H1 (cell line): ENCODE measurements at regions not wholly inside any gene's neighbourhood (a gene's known extent, or its start where the extent isn't known, plus 50 kb on each side); places are given as distances from the start of the nearest gene placed in this dataset.

Source experiments
- CTCF ChIA-PET: fragments of 300-600 bp; sonication (Branson Sonifier 250); formaldehyde crosslinking; loops from one replicate; lab custom pipeline; 2021; ENCODE audit not compliant: partially characterized antibody; lab: Charles Lee
- POLR2A ChIA-PET: fragments of 300-600 bp; sonication (Branson Sonifier 250); formaldehyde crosslinking; loops from one replicate; lab custom pipeline; 2021; ENCODE audit warnings: inconsistent platforms; ENCODE audit not compliant: partially characterized antibody; lab: Charles Lee
- DNase-seq, 2 experiments: peaks; one replicate each; pipeline versions ENCODE4 v3.0.0 to v3.0.0-alpha.2; 2010 to 2022; ENCODE audit warnings: low spot score in 2 of 2, low read depth in 1 of 2, mixed read lengths in 1 of 2
- FAIRE-seq: peaks from 2 replicates; lab custom pipeline; 2011; peaks lifted over from hg19 to GRCh38; lab: Jason Lieb, UNC
- H2AFZ ChIP-seq: 2 replicates; pipeline ENCODE4 v1.8.1; 2012; ENCODE audit warnings: low read length, inconsistent platforms
- H2AK5ac ChIP-seq: 2 replicates; pipeline ENCODE4 v1.6.1; 2013; ENCODE audit warnings: low read depth, low read length
- H2BK120ac ChIP-seq: replicated peaks from 2 replicates; pipeline ENCODE3; 2013; ENCODE audit warnings: low read depth, low read length, inconsistent platforms
- H2BK12ac ChIP-seq: 2 replicates; pipeline ENCODE4 v1.6.1; 2013; ENCODE audit warnings: low read depth, low read length
- H2BK15ac ChIP-seq: 2 replicates; pipeline ENCODE4 v1.6.1; 2013; ENCODE audit warnings: low read length
- H2BK20ac ChIP-seq: 2 replicates; pipeline ENCODE4 v1.6.1; 2013; ENCODE audit warnings: low read length
- H2BK5ac ChIP-seq: 2 replicates; pipeline ENCODE4 v1.6.1; 2013; ENCODE audit warnings: low read depth, low read length
- H3K14ac ChIP-seq: 2 replicates; pipeline ENCODE4 v1.6.1; 2013; ENCODE audit warnings: inconsistent platforms; ENCODE audit not compliant: insufficient read length
- H3K18ac ChIP-seq: 2 replicates; pipeline ENCODE4 v1.6.1; 2013; ENCODE audit warnings: low read length; ENCODE audit errors: extremely low read depth
- H3K23ac ChIP-seq: 2 replicates; pipeline ENCODE4 v1.6.1; 2013; ENCODE audit warnings: inconsistent platforms; ENCODE audit not compliant: insufficient read length
- H3K23me2 ChIP-seq: 2 replicates; pipeline ENCODE4 v1.6.1; 2013; ENCODE audit warnings: low read depth, low read length
- H3K27ac ChIP-seq: 2 replicates; pipeline ENCODE4 v1.6.1; 2011; ENCODE audit warnings: low read depth, low read length, inconsistent platforms
- H3K27me3 ChIP-seq, 4 experiments: replicated peaks in 1 of 4; 1 replicate in 1 of 4; 2 replicates in 3 of 4; pipeline versions ENCODE4 v1.6.1 to v1.8.1; 2011 to 2013; ENCODE audit warnings: low read length in 3 of 4, mild to moderate bottlenecking in 3 of 4, inconsistent platforms in 2 of 4, mixed read lengths in 2 of 4, moderate library complexity in 1 of 4; ENCODE audit not compliant: control insufficient read depth in 3 of 4, insufficient read depth in 3 of 4; ENCODE audit errors: extremely low read depth in 1 of 4
- H3K36me3 ChIP-seq, 4 experiments: 2 replicates each; pipeline versions ENCODE4 v1.6.1 to v1.8.1; 2011 to 2013; ENCODE audit warnings: mild to moderate bottlenecking in 4 of 4, low read length in 3 of 4, moderate library complexity in 2 of 4, control low read depth in 1 of 4, inconsistent platforms in 1 of 4; ENCODE audit not compliant: insufficient read depth in 4 of 4, control insufficient read depth in 2 of 4
- H3K4ac ChIP-seq: replicated peaks from 2 replicates; pipeline ENCODE3; 2013; ENCODE audit warnings: low read length, low read depth, mixed read lengths, inconsistent platforms; ENCODE audit not compliant: insufficient read length
- H3K4me1 ChIP-seq, 4 experiments: replicated peaks in 1 of 4; 1 replicate in 1 of 4; 2 replicates in 3 of 4; pipeline versions ENCODE4 v1.6.1 to v1.8.1; 2011 to 2013; ENCODE audit warnings: low read length in 3 of 4, inconsistent platforms in 2 of 4, mixed read lengths in 1 of 4; ENCODE audit not compliant: insufficient read depth in 4 of 4, control insufficient read depth in 3 of 4
- H3K4me2 ChIP-seq, 2 experiments: 2 replicates each; pipeline versions ENCODE4 v1.6.1 to v1.8.1; 2011 to 2013; ENCODE audit warnings: low read depth in 2 of 2, low read length in 2 of 2, control low read depth in 1 of 2, inconsistent platforms in 1 of 2, mild to moderate bottlenecking in 1 of 2; ENCODE audit not compliant: insufficient read depth in 1 of 2
- H3K4me3 ChIP-seq, 4 experiments: fragments of 200-600, 300-600 bp in 1 of 4; sonication (generic), shearing (Covaris generic), sonication (Bioruptor Twin) in 1 of 4; 2 replicates each; pipeline versions ENCODE4 v1.5.1 to v1.8.1; 2011 to 2016; ENCODE audit warnings: low read length in 4 of 4, low read depth in 3 of 4, control low read depth in 2 of 4, inconsistent platforms in 2 of 4, mild to moderate bottlenecking in 2 of 4, mixed read lengths in 1 of 4, moderate library complexity in 1 of 4; ENCODE audit not compliant: insufficient read depth in 2 of 4; ENCODE audit errors: extremely low read depth in 1 of 4
- H3K56ac ChIP-seq: replicated peaks from 2 replicates; pipeline ENCODE3; 2013; ENCODE audit warnings: low read depth, mild to moderate bottlenecking, mixed read lengths, low read length, inconsistent platforms; ENCODE audit not compliant: insufficient read length
- H3K79me1 ChIP-seq: 2 replicates; pipeline ENCODE4 v1.6.1; 2013; ENCODE audit warnings: low read depth, low read length, control low read depth
- H3K79me2 ChIP-seq, 2 experiments: 2 replicates each; pipeline versions ENCODE4 v1.6.1 to v1.8.1; 2012 to 2013; ENCODE audit warnings: low read length in 2 of 2, mild to moderate bottlenecking in 2 of 2, inconsistent platforms in 1 of 2; ENCODE audit not compliant: insufficient read depth in 2 of 2, control insufficient read depth in 1 of 2
- H3K9ac ChIP-seq, 4 experiments: replicated peaks in 1 of 4; 1 replicate in 1 of 4; 2 replicates in 3 of 4; pipeline versions ENCODE4 v1.6.1 to v1.8.1; 2011 to 2013; ENCODE audit warnings: low read depth in 3 of 4, low read length in 3 of 4, control low read depth in 2 of 4, mild to moderate bottlenecking in 2 of 4, moderate library complexity in 2 of 4, inconsistent platforms in 1 of 4; ENCODE audit errors: extremely low read depth in 1 of 4
- H3K9me3 ChIP-seq, 2 experiments: 2 replicates each; pipeline versions ENCODE4 v1.6.1 to v1.8.1; 2012 to 2013; ENCODE audit warnings: mild to moderate bottlenecking in 2 of 2, moderate library complexity in 2 of 2, control low read depth in 1 of 2, inconsistent platforms in 1 of 2, low read depth in 1 of 2, low read length in 1 of 2, mixed read lengths in 1 of 2; ENCODE audit not compliant: insufficient read depth in 2 of 2
- H4K20me1 ChIP-seq, 2 experiments: replicated peaks in 1 of 2; 2 replicates each; pipeline versions ENCODE3 to v1.8.1; 2011 to 2013; ENCODE audit warnings: inconsistent platforms in 2 of 2, low read length in 2 of 2, mild to moderate bottlenecking in 1 of 2; ENCODE audit not compliant: insufficient read depth in 2 of 2, control insufficient read depth in 1 of 2
- H4K5ac ChIP-seq: 2 replicates; pipeline ENCODE4 v1.6.1; 2013; ENCODE audit warnings: low read length, low read depth, mixed read lengths, inconsistent platforms; ENCODE audit not compliant: insufficient read length
- H4K8ac ChIP-seq: 2 replicates; pipeline ENCODE4 v1.8.0; 2013; ENCODE audit warnings: mild to moderate bottlenecking, moderate library complexity, low read length, inconsistent platforms; ENCODE audit not compliant: insufficient read depth; ENCODE audit errors: extremely low read depth
- H4K91ac ChIP-seq: replicated peaks from 2 replicates; pipeline ENCODE3; 2013; ENCODE audit warnings: low read length, mixed read lengths, inconsistent platforms; ENCODE audit not compliant: insufficient read length
- BRCA1 ChIP-seq: IDR thresholded peaks from 2 replicates; pipeline ENCODE4 v1.6.1; 2012; ENCODE audit warnings: low read depth, low read length, improper control_type of control experiment
- CTBP2 ChIP-seq: IDR thresholded peaks from 2 replicates; pipeline ENCODE4 v1.7.0; 2011; ENCODE audit warnings: borderline replicate concordance, mild to moderate bottlenecking, moderate library complexity, mixed read lengths, low read length; ENCODE audit not compliant: insufficient read depth, insufficient read length
- E2F6 ChIP-seq: IDR thresholded peaks from 2 replicates; pipeline ENCODE4 v1.6.1; 2012; ENCODE audit warnings: inconsistent platforms
- GABPA ChIP-seq: IDR thresholded peaks from 2 replicates; pipeline ENCODE4 v1.6.1; 2011; ENCODE audit warnings: mild to moderate bottlenecking, low read length, moderate library complexity, borderline replicate concordance; ENCODE audit not compliant: insufficient read depth
- HDAC2 ChIP-seq, 2 experiments: fragments of 300-600 bp in 1 of 2; sonication (generic) in 1 of 2; IDR thresholded peaks; 2 replicates each; pipeline ENCODE4 v1.6.1; 2011 to 2012; ENCODE audit warnings: low read depth in 2 of 2, low read length in 2 of 2, mild to moderate bottlenecking in 2 of 2, moderate library complexity in 2 of 2, borderline replicate concordance in 1 of 2, inconsistent platforms in 1 of 2
- SAP30 ChIP-seq: fragments of 300-600 bp; sonication (generic); IDR thresholded peaks from 2 replicates; pipeline ENCODE4 v1.7.1; 2012; ENCODE audit warnings: low read length, moderate library complexity, mild to moderate bottlenecking, inconsistent platforms; ENCODE audit not compliant: insufficient read depth, insufficient replicate concordance
- TBP ChIP-seq: IDR thresholded peaks from 2 replicates; pipeline ENCODE4 v1.6.1; 2011; ENCODE audit warnings: low read depth, low read length, improper control_type of control experiment
- YY1 ChIP-seq: IDR thresholded peaks from 2 replicates; pipeline ENCODE4 v1.6.1; 2011; ENCODE audit warnings: low read depth, mild to moderate bottlenecking, low read length
- WGBS, 2 experiments: shearing (Covaris generic) in 1 of 2; methylation state at CpG; one replicate each; pipeline versions ENCODE4 v1.1.6 to v1.1.7; 2013 to 2015; ENCODE audit warnings: low lambda C conversion rate in 2 of 2, mixed read lengths in 2 of 2, inconsistent platforms in 1 of 2, low coverage in 1 of 2, missing lambda C conversion rate in 1 of 2; ENCODE audit not compliant: insufficient replicate concordance in 2 of 2, insufficient coverage in 1 of 2, insufficient read length in 1 of 2; ENCODE audit errors: extremely low coverage in 1 of 2, missing lambda C conversion rate in 1 of 2; 5-methylcytosine and 5-hydroxymethylcytosine counted together
- TF ChIP-seq, protein P1 (sequence below): IDR thresholded peaks from 2 replicates; pipeline ENCODE4 v1.6.1; 2012; ENCODE audit warnings: inconsistent platforms

- no peak overlapping the region for H3K14ac ChIP-seq
- H2BK12ac ChIP-seq: no peak overlapping the region
- H2BK5ac ChIP-seq: no peak overlapping the region
- no peaks in the 10 kb centered on the region for H3K79me1 ChIP-seq
- no peak overlapping the region for H4K8ac ChIP-seq
- H3K36me3 ChIP-seq: no peaks in the 10 kb centered on the region
- no peak overlapping the region for H2AFZ ChIP-seq
- no peaks in the 10 kb centered on the region for H4K20me1 ChIP-seq
- H3K4me3 ChIP-seq: no peak overlapping the region
- no peak overlapping the region for H3K56ac ChIP-seq
- H3K79me2 ChIP-seq: no peaks in the 10 kb centered on the region
- no peak overlapping the region for H2BK20ac ChIP-seq
- H3K18ac ChIP-seq: no peak overlapping the region
- no peaks in the 10 kb centered on the region for H3K9me3 ChIP-seq
- H4K5ac ChIP-seq: no peak overlapping the region
- H3K4ac ChIP-seq: no peak overlapping the region
- ChIA-PET CTCF (interaction anchor here (0.7 to 2.0 kb wide), 5 partner anchors 9 to 63 kb away, joined by 3 to 5 read pairs (median 4); no protein-coding TSS in a partner anchor), POLR2A (interaction anchor here (0.7 kb wide), 1 partner anchor 696 kb away, joined by 3 read pairs; no protein-coding TSS in a partner anchor)
- no peak overlapping the region for H2AK5ac ChIP-seq
- no peak overlapping the region for H3K4me2 ChIP-seq
- peaks cover 0 to 2% (median 0%) of the 10 kb centered on the region in 4 experiments; a peak in 1 of 7 replicates for H3K4me1 ChIP-seq
- H3K27me3 ChIP-seq: peaks cover 3 to 17% (median 7%) of the 10 kb centered on the region in 4 experiments
- no peak for DNase-seq
- no peak overlapping the region for H3K23ac ChIP-seq
- no peak for FAIRE-seq
- H3K23me2 ChIP-seq: no peaks in the 10 kb centered on the region; the same call in 1 of the 2 replicates
- H4K91ac ChIP-seq: no peak overlapping the region
- no peak overlapping the region for H2BK120ac ChIP-seq
- WGBS, 2 experiments: 85% methylated on average over 17 of the region's 17 CpGs; no CpG with 5 or more reads in 1 of the 2 experiments
- H3K27ac ChIP-seq: no peak overlapping the region
- H2BK15ac ChIP-seq: no peak overlapping the region
- no peak overlapping the region for H3K9ac ChIP-seq
- TF ChIP-seq TBP: no peak
- no peak for TF ChIP-seq YY1
- TF ChIP-seq GABPA: no peak
- TF ChIP-seq, protein P1, sequence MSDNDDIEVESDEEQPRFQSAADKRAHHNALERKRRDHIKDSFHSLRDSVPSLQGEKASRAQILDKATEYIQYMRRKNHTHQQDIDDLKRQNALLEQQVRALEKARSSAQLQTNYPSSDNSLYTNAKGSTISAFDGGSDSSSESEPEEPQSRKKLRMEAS: peak; percentile 46
- 0 out of 2 replicates have a peak, but pooled peaks have one; percentile 25 for TF ChIP-seq E2F6
- no peak for TF ChIP-seq CTBP2
- TF ChIP-seq BRCA1: no peak
- no peak for TF ChIP-seq SAP30
- TF ChIP-seq HDAC2 (IDR thresholded peaks at IDR 0.05; ENCODE audit: borderline replicate concordance in 1 of 2, low read depth in 2 of 2, low read length in 2 of 2): no peak
These were observed 166.2 kb upstream of the ASIC2 start for GRCh38 chr17:33459078-33459940.
